ENCODE measurements at regions not wholly inside any gene's neighbourhood (a gene's known extent, or its start where the extent isn't known, plus 50 kb on each side); places are given as distances from the start of the nearest gene placed in this dataset.
"Not testable (repeated sequence)": the region's sequence is repeated elsewhere in the genome, so short reads cannot be mapped to it uniquely, and the experiment has no call there.

DNA sequence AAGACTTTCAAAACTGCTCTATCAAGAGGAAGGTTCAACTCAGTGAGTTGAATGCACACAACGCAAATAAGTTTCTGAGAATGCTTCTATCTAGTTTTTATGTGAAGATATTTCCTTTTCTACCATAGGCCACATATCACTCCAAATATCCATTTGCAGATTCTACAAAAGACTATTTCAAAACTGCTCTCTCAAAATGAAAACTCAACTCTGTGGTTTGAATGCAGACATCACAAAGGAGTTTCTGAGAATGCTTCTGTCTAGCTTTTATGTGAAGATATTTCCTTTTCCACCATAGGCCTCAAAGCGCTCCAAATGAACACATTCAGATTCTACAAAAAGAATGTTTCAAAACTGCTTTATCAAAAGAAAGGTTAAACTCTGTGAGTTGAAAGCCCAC is 1093.1 kb upstream of the DEFB115 start:
- Mint-ChIP-seq H3K4me1 (peaks cover 38% of the 10 kb centered on the region), H3K36me3 (peaks cover 78% of the 10 kb centered on the region)

DNA sequence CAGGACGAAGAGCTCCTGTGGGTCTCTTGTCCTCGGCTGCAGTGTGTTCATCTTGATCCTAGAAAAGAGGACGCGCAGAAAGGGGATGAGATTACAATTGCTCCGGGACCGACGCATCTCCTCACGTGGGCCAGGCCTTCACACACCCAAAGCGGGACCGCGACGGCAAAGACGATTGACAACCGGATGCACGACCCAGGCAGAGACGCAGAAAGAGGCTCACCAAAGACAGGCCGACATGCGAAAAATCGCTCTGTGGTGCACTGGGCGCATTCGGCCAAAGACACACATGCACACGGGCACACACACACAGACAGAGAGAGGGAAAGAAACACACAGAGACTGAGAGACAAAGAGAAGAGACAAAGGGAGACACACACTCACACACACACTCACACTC is 1089.9 kb upstream of the DEFB115 start:
- H3K4me1 Mint-ChIP-seq: peaks cover 33% of the 10 kb centered on the region
- H3K27me3 Mint-ChIP-seq: no peaks in the 10 kb centered on the region
- peak overlapping the region; percentile 72 for H3K27ac Mint-ChIP-seq

More for the DNA sequence above, 1093.1 kb upstream of the DEFB115 start:
- H3K27me3 Mint-ChIP-seq; ATAC-seq (ENCODE audit: low read depth); DNase-seq; POLR2A ChIA-PET: not testable (repeated sequence)
- Mint-ChIP-seq H3K9me3 (peaks cover 20% of the 10 kb centered on the region), H3K4me3 (peak overlapping the region; percentile 33), H3K27ac (peak overlapping the region; percentile 86)

DNA sequence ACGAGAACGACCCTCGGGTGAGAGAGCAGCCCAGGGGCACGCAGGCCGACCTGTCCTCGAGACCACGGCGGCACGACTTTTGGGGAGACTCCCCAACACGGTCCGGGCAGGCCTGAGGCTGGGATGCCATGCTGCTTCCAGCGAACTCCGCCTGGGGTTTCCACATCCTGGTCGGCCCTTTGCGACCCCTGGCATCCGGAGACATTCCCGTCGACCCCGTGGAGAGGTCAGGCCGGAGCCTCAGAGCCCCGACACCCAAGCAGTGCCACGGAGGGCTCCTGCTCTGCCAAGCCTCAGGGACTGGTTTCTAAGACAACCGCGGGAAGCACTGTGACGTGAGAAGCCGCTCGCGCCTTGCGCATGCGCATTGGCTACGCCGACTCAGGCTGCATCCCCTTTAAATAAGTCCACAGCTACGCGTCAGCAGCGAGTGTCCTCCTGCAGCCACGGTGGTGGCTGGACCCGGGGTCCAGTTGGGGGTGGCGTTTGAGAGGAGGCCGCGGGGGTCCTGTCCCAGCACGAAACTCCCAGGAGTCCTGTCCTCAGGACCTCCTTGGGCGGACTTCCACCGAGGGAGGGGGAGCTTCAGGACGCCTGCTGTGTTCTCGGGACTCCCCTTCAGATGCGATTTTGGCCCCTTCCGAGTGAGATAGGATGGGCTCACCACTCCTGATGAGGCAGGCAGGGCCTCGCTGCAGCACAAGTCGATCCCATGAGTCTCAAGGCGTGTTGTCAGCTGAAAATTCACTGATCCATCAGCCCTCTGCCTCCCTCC is 1089.3 kb upstream of the DEFB115 start:
- DNase-seq: peak; percentile 63

More for the DNA sequence above, 1089.9 kb upstream of the DEFB115 start:
- H3K9me3 Mint-ChIP-seq: peaks cover 18% of the 10 kb centered on the region
- H3K36me3 Mint-ChIP-seq: peaks cover 56% of the 10 kb centered on the region
- DNase-seq: no peak
- POLR2A ChIA-PET: no interaction called here
- peak overlapping the region; percentile 12 for H3K4me3 Mint-ChIP-seq
- no peak for ATAC-seq (ENCODE audit: low read depth)

DNA sequence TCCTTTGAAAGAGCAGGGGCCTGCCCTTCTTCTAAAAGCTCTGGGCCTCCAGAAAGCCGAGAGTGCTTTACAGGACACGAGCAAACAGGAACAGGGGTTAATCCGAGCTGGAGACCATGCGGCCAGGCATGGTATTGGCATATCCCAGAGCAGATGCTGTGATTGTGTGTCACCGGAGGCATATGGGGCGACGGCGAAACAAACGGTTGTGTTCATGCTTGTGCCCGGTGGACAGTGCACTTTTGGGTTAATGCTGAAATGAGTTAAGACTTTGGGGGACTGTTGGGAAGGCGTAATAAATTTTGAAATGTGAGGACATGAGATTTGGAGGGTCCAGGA is 1088.7 kb upstream of the DEFB115 start:
- H3K27me3 Mint-ChIP-seq: no peaks in the 10 kb centered on the region
- H3K4me3 Mint-ChIP-seq: no peak overlapping the region
- no peak overlapping the region for H3K27ac Mint-ChIP-seq
- peaks cover 47% of the 10 kb centered on the region for H3K36me3 Mint-ChIP-seq
- ATAC-seq (ENCODE audit: low read depth) (no peak), DNase-seq (no peak)
- H3K9me3 Mint-ChIP-seq: peaks cover 18% of the 10 kb centered on the region
- POLR2A ChIA-PET: no interaction called here
- peaks cover 35% of the 10 kb centered on the region for H3K4me1 Mint-ChIP-seq

More for the DNA sequence above, 1089.3 kb upstream of the DEFB115 start:
- H3K4me3 Mint-ChIP-seq: peak overlapping the region; percentile 25
- peak overlapping the region; percentile 54 for H3K27ac Mint-ChIP-seq
- ATAC-seq (ENCODE audit: low read depth): no peak
- H3K36me3 Mint-ChIP-seq: peaks cover 51% of the 10 kb centered on the region
- no peaks in the 10 kb centered on the region for H3K27me3 Mint-ChIP-seq
- peaks cover 34% of the 10 kb centered on the region for H3K4me1 Mint-ChIP-seq
- POLR2A ChIA-PET: no interaction called here
- peaks cover 18% of the 10 kb centered on the region for H3K9me3 Mint-ChIP-seq

DNA sequence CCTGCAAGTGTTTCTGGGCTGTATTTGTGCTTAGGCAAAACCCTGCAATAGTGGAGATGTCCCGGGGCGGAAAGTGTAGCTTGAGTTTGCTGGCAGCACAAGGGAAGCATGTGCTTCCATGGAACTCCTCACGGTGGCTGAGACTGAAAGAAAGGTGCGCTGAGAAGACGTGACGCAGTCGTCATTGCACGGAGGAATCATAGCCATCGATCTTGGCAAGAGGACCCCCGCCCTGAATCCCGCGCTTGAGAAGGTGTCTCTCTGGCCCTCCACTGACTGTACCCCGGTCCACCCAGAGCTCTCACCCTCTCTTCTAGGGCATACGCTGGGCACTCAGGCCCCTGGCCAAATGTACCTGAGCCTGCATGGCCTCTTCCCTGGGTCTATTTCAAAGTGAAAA is 1081.8 kb upstream of the DEFB115 start:
- ATAC-seq (ENCODE audit: low read depth) (no peak), DNase-seq (no peak)
- H3K36me3 Mint-ChIP-seq: peaks cover 7% of the 10 kb centered on the region
- POLR2A ChIA-PET: no interaction called here
- H3K4me1 Mint-ChIP-seq: peaks cover 12% of the 10 kb centered on the region
- H3K4me3 Mint-ChIP-seq: no peak overlapping the region
- peaks cover 12% of the 10 kb centered on the region for H3K9me3 Mint-ChIP-seq
- H3K27ac Mint-ChIP-seq: no peak overlapping the region
- no peaks in the 10 kb centered on the region for H3K27me3 Mint-ChIP-seq

DNA sequence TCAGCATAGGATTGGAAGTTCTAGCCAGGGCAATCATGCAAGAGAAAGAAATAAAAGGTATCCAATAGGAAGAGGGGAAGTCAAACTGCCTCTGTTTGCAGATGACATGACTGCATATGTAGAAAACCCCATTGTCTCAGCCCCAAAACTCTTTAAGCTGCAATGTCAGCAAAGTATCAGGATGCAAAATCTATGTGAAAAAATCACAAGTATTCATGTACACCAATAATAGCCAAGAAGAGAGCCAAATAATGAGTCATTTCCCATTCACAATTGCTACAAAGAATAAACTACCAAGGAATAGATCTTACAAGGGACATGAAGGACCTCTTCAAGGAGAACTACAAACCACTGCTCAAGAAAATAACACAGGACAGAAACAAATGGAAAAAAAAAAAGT is 1074.3 kb upstream of the DEFB115 start:
- POLR2A ChIA-PET, H3K36me3 Mint-ChIP-seq, H3K4me3 Mint-ChIP-seq: not testable (repeated sequence)

DNA sequence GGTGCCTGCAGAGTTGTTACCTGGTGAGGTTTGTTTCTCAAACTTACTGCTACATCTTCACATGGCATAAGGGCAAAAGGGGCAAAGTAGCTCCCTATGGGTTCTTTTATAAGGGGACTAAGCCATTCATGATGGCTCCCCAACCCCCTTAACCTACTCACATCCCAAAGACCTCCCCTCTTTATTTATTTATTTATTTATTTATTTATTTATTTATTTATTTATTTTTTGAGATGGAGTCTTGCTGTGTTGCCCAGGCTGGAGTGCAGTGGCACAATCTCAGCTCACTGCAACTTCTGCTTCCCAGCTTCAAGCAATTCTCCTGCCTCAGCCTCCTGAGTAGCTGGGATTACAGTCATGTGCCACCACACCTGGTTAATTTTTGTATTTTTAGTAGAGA is 1065.7 kb upstream of the DEFB115 start:
- H3K36me3 Mint-ChIP-seq; ATAC-seq (ENCODE audit: low read depth); H3K27me3 Mint-ChIP-seq; H3K27ac Mint-ChIP-seq; H3K4me3 Mint-ChIP-seq; POLR2A ChIA-PET; H3K4me1 Mint-ChIP-seq; H3K9me3 Mint-ChIP-seq; DNase-seq: not testable (repeated sequence)

More for the DNA sequence above, 1074.3 kb upstream of the DEFB115 start:
- not testable (repeated sequence) for H3K9me3 Mint-ChIP-seq; H3K27me3 Mint-ChIP-seq; H3K27ac Mint-ChIP-seq; H3K4me1 Mint-ChIP-seq; DNase-seq; ATAC-seq (ENCODE audit: low read depth)

DNA sequence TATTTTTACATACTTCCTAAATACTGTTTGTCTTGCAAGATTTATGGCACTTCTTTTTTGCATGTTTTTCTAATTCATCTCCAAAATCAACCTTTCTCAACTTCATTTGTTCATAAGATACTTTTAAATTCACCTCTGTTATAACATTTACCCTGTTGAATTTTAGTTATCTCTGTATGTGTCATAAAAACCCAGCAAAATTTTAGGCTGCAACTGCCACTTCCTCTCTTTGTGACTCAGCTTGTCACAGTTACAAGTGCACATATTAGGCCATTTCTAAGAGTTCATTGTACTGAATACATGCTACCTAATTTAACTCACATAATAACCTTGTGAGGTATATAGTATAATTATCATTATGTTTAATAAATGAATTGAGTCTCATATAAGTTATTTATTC is 1023.0 kb upstream of the DEFB115 start:
- POLR2A ChIA-PET; H3K9me3 Mint-ChIP-seq; DNase-seq; H3K36me3 Mint-ChIP-seq; H3K27me3 Mint-ChIP-seq; ATAC-seq (ENCODE audit: low read depth); H3K4me1 Mint-ChIP-seq: not testable (repeated sequence)
- H3K27ac Mint-ChIP-seq: peak overlapping the region; percentile 24
- H3K4me3 Mint-ChIP-seq: peak overlapping the region; percentile 20

DNA sequence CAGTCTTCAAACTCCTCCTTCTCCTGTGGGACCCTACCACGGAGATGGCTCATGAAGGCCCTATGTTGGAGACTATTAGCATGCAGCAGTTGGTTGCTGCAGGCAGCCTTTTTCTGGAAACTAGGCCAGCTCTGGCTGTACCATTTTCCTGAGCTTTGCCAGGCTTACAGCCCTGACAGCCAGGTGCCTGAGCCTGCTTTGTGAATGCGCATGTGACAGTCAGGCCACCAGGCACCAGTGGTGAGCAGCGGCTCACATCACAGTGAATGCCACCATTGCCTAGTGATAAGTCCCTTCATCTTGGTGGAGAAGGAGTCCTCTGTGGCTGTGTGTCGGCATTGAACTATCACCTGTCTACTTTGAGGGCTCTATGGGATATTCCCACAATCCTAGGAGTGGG is 982.4 kb upstream of the DEFB115 start:
- H3K9me3 Mint-ChIP-seq; H3K4me3 Mint-ChIP-seq; H3K36me3 Mint-ChIP-seq; POLR2A ChIA-PET; DNase-seq; ATAC-seq (ENCODE audit: low read depth); H3K4me1 Mint-ChIP-seq; H3K27ac Mint-ChIP-seq; H3K27me3 Mint-ChIP-seq: not testable (repeated sequence)

DNA sequence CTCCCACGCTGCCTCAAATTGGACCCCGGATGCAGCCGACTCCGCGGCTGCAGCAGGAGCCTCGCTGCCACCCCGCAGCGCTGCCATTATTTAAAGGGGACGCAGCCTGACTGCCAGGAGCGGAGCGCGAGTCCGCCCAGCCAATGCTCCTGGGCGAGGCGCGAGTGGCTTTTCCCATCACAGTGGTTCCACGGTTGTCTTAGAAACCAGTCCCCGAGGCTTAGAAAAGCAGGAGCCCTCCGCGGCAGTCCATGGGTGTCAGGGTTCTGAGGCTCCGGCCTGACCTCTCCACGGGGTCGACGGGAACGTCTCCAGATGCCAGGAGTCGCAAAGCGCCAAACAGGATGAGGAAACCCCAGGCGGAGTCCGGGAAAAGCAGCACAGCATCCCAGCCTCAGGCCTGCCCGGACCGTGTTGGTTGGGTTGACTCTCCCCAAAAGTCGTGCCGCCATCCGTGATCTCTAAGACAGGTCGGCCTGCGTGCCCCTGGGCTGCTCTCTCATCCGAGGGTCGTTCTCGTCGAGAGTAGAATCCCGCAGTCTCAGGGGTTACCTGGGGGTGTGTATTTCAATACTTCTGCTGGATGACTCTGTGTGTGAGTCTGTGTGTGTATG is 975.8 kb upstream of the DEFB115 start:
- Mint-ChIP-seq H3K9me3 (peaks cover 15% of the 10 kb centered on the region), H3K27me3 (no peaks in the 10 kb centered on the region), H3K4me3 (no peak overlapping the region), H3K27ac (no peak overlapping the region), H3K4me1 (peaks cover 23% of the 10 kb centered on the region), H3K36me3 (peaks cover 27% of the 10 kb centered on the region)
- POLR2A ChIA-PET: no interaction called here
- no peak for ATAC-seq (ENCODE audit: low read depth)
- DNase-seq: no peak

DNA sequence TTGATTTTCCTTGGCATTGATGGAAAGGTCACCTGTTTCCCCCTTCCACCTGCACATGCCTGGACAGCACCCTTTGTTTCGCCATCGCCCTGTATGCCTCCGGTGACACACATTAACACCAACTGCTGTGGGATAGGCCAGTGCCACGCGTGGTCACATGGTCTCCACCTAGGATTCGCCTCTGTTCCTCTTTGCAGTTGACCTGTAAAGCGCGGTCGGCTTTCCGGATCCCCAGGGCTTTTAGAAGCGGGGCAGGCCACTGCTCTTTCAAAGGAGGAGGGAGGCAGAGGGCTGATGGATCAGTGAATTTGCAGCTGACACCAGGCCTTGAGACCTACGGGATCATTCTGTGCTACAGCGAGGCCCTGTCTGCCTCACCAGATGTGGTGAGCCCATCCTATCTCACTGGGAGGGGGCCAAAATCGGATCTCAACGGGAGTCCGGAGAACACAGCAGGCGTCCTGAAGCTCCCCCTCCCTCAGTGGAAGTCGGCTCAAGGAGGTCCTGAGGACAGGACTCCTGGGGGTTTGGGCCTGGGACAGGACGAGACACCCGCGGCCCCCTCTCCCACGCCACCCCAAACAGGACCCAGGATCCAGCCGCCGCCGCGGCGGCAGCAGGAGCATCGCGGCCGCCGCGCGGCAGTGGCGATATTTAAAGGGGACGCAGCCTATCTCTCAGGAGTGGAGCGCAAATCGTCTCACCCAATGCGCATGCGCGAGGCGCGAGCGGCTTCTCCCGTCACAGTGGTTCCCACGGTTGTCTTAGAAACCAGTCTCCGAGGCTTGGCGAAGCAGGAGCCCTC is 973.8 kb upstream of the DEFB115 start:
- Mint-ChIP-seq H3K27ac (peak overlapping the region; percentile 92), H3K4me1 (peaks cover 31% of the 10 kb centered on the region), H3K9me3 (peaks cover 13% of the 10 kb centered on the region), H3K4me3 (peak overlapping the region; percentile 87), H3K36me3 (peaks cover 22% of the 10 kb centered on the region)
- ATAC-seq (ENCODE audit: low read depth) (peak; percentile 66), DNase-seq (peak; percentile 89)
- H3K27me3 Mint-ChIP-seq, POLR2A ChIA-PET: not testable (repeated sequence)

DNA sequence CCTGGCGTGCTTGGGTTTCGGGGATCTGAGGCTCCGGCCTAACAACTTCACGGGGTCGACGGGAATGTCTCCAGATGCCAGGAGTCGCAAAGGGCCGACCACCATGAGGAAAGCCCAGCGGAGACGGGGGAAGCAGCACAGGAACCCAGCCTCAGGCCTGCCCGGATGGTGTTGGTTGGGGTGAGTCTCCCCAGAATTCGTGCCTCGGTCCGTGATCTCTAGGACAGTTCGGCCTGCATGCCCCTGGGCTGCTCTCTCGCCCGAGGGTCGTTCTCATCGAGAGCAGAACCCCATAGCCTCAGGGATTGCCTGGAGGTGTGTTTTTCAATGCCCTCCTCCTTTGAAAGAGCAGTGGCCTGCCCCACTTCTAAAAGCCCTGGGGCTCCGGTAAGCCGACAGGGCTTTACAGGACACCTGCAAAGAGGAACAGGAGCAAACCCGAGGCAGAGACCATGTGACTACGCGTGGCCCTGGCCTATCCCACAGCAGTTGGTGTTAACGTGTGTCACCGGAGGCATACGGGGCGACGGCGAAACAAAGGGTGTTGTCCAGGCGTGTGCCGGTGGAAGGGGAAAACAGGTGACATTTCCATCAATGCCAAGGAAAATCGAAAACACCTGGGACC is 973.1 kb upstream of the DEFB115 start:
- H3K9me3 Mint-ChIP-seq: peaks cover 11% of the 10 kb centered on the region
- DNase-seq: no peak
- POLR2A ChIA-PET: no interaction called here
- no peaks in the 10 kb centered on the region for H3K27me3 Mint-ChIP-seq
- H3K4me3 Mint-ChIP-seq: peak overlapping the region; percentile 87
- H3K4me1 Mint-ChIP-seq: peaks cover 36% of the 10 kb centered on the region
- peak overlapping the region; percentile 92 for H3K27ac Mint-ChIP-seq
- H3K36me3 Mint-ChIP-seq: peaks cover 24% of the 10 kb centered on the region
- ATAC-seq (ENCODE audit: low read depth): peak; percentile 22

DNA sequence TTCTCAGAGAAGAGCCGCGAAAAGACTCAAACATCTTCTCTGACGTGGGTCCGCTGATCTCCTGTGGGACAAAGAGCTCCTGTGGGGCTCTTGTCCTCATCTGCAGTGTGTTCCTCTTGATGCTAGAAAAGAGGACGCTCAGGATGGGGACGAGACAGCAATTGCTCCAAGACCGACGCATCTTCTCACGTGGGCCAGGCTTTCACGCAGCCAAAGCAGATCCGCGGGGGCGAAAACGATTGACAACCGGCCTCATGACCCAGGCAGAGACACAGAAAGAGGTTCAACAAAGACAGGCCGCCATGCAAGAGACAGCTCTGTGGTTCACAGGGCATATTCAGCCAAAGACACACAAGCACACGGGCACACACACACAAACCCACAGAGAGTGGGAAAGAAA is 971.8 kb upstream of the DEFB115 start:
- Mint-ChIP-seq H3K27me3 (no peaks in the 10 kb centered on the region), H3K4me1 (peaks cover 41% of the 10 kb centered on the region), H3K4me3 (no peak overlapping the region), H3K36me3 (peaks cover 20% of the 10 kb centered on the region), H3K9me3 (peaks cover 9% of the 10 kb centered on the region), H3K27ac (no peak overlapping the region)
- no peak for ATAC-seq (ENCODE audit: low read depth)
- POLR2A ChIA-PET: no interaction called here
- DNase-seq: no peak
